ENCODE measurements at regions not wholly inside any gene's neighbourhood (a gene's known extent, or its start where the extent isn't known, plus 50 kb on each side); places are given as distances from the start of the nearest gene placed in this dataset.
"Not testable (repeated sequence)": the region's sequence is repeated elsewhere in the genome, so short reads cannot be mapped to it uniquely, and the experiment has no call there.

DNA sequence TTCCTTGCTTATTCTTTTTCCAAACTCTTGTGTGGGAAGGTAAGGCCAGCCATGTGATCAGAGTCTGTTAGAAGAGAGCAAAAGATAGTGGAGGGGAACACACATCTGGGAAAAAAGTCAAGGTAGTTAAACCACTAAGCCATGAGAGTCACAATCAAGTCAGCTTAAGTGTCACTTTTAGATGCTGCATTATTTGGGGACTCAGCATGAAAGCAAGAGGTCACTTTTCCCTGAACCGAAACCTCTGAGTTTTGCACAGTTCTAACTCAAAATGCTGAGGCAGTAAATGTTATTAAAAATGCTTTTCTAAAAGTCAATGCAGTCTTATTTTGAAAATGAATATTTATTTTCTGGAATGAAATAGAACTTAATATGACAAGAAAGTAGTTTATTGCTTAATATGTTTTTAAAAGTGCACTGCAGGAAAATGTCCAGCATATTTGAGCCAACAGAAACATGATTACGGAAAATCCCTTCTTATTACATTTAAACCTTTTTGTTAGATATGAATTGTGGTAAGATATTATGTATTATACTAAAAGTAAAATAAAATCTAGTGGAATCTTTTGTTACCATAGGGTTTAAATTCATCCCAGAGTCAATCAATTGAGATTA, 69.3 kb downstream of the RBM11 start:
- H3K4me3 ChIP-seq (replicated peaks in 1 of 4; ENCODE audit: control extremely low read depth in 1 of 4, insufficient read depth in 1 of 4, low read depth in 3 of 4, low read length in 4 of 4): no peak overlapping the region
- no peak overlapping the region for H3K4me2 ChIP-seq (ENCODE audit: extremely low read depth, insufficient read depth, low read length)
- H2AFZ ChIP-seq (ENCODE audit: low read length): no peak overlapping the region
- TF ChIP-seq, protein P1, sequence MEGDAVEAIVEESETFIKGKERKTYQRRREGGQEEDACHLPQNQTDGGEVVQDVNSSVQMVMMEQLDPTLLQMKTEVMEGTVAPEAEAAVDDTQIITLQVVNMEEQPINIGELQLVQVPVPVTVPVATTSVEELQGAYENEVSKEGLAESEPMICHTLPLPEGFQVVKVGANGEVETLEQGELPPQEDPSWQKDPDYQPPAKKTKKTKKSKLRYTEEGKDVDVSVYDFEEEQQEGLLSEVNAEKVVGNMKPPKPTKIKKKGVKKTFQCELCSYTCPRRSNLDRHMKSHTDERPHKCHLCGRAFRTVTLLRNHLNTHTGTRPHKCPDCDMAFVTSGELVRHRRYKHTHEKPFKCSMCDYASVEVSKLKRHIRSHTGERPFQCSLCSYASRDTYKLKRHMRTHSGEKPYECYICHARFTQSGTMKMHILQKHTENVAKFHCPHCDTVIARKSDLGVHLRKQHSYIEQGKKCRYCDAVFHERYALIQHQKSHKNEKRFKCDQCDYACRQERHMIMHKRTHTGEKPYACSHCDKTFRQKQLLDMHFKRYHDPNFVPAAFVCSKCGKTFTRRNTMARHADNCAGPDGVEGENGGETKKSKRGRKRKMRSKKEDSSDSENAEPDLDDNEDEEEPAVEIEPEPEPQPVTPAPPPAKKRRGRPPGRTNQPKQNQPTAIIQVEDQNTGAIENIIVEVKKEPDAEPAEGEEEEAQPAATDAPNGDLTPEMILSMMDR (conservative IDR thresholded peaks at IDR 0.05 in 1 of 2, IDR thresholded peaks at IDR 0.05 in 1 of 2; ENCODE audit: low read depth in 1 of 2, low read length in 2 of 2): no peak
- TF ChIP-seq EZH2 (IDR thresholded peaks at IDR 0.05; ENCODE audit: low read length, missing control alignments): no peak
- H3K27ac ChIP-seq (ENCODE audit: insufficient read depth, low read length): no peak overlapping the region
- no peaks in the 10 kb centered on the region for H3K36me3 ChIP-seq (ENCODE audit: control insufficient read depth, insufficient read depth, low read length)
- no peaks in the 10 kb centered on the region for H3K4me1 ChIP-seq (ENCODE audit: control insufficient read depth, extremely low read depth, insufficient read depth, low read length)
- no peak for DNase-seq (ENCODE audit: low read depth in 2 of 2)
- H3K9me3 ChIP-seq (ENCODE audit: control insufficient read depth, insufficient read depth, low read depth, low read length): no peaks in the 10 kb centered on the region
- no peaks in the 10 kb centered on the region for H3K79me2 ChIP-seq (ENCODE audit: control insufficient read depth, insufficient read depth, low read length)
- no peak overlapping the region for H3K9ac ChIP-seq (ENCODE audit: insufficient read depth, low read length)
- H4K20me1 ChIP-seq (ENCODE audit: control insufficient read depth, extremely low read depth, insufficient read depth, low read length): no peaks in the 10 kb centered on the region
- H3K27me3 ChIP-seq (ENCODE audit: control insufficient read depth, insufficient read depth, low read length): no peaks in the 10 kb centered on the region

DNA sequence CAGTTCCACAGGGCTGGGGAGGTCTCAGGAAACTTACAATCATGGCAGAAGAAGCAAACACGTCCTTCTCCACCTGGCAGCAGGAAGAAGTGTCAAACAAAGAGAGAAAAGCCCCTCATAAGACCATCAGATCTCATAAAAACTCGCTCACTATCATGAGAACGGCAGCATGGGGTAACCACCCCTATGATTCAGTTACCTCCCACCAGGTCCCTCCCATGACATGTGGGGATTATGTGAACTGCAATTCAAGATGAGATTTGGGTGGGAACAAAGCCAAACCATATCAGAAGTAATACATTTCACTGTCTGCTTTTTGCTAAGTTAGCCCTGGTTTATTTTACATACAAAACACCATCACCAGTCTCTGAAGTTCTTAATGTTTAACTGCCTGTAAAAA, 68.5 kb downstream of the RBM11 start:
- Histone ChIP-seq H3K9ac (ENCODE audit: insufficient read depth, low read length) (no peak overlapping the region), H3K27ac (ENCODE audit: insufficient read depth, low read length) (no peak overlapping the region)
- DNase-seq (ENCODE audit: low read depth in 2 of 2): no peak

DNA sequence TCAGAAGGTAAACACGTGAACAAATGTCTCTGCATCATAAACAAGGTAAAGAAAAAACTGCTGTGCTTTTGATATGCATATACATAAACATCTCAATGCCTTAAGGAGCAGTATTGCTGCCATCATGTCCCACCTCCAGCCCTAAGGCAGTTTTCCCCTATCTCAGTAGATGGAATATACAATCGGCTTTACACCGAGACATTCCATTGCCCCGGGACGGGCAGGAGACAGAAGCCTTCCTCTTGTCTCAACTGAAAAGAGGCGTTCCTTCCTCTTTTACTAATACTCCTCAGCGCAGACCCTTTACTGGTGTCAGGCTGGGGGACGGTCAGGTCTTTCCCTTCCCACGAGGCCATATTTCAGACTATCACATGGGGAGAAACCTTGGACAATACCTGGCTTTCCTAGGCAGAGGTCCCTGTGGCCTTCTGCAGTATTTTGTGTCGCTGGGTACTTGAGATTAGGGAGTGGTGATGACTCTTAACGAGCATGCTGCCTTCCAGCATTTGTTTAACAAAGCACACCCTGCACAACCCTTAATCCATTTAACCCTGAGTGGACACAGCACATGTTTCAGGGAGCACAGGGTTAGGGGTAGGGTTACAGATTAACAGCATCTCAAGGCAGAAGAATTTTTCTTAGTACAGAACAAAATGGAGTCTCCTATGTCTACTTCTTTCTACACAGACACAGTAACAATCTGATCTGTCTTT, 65.4 kb downstream of the RBM11 start:
- not testable (repeated sequence) for H3K9ac ChIP-seq (ENCODE audit: insufficient read depth, low read length); H3K79me2 ChIP-seq (ENCODE audit: control insufficient read depth, insufficient read depth, low read length); H3K27me3 ChIP-seq (ENCODE audit: control insufficient read depth, insufficient read depth, low read length); H3K9me3 ChIP-seq (ENCODE audit: control insufficient read depth, insufficient read depth, low read depth, low read length); H3K27ac ChIP-seq (ENCODE audit: insufficient read depth, low read length); H3K4me3 ChIP-seq (replicated peaks in 1 of 4; ENCODE audit: control extremely low read depth in 1 of 4, insufficient read depth in 1 of 4, low read depth in 3 of 4, low read length in 4 of 4); H3K4me1 ChIP-seq (ENCODE audit: control insufficient read depth, extremely low read depth, insufficient read depth, low read length); H4K20me1 ChIP-seq (ENCODE audit: control insufficient read depth, extremely low read depth, insufficient read depth, low read length); H3K36me3 ChIP-seq (ENCODE audit: control insufficient read depth, insufficient read depth, low read length); H2AFZ ChIP-seq (ENCODE audit: low read length); H3K4me2 ChIP-seq (ENCODE audit: extremely low read depth, insufficient read depth, low read length); DNase-seq (ENCODE audit: low read depth in 2 of 2)

More for the DNA sequence above, 68.5 kb downstream of the RBM11 start:
- Histone ChIP-seq H2AFZ (ENCODE audit: low read length) (no peak overlapping the region), H3K4me2 (ENCODE audit: extremely low read depth, insufficient read depth, low read length) (no peak overlapping the region), H3K79me2 (ENCODE audit: control insufficient read depth, insufficient read depth, low read length) (no peaks in the 10 kb centered on the region), H3K4me3 (replicated peaks in 1 of 4; ENCODE audit: control extremely low read depth in 1 of 4, insufficient read depth in 1 of 4, low read depth in 3 of 4, low read length in 4 of 4) (no peak overlapping the region), H4K20me1 (ENCODE audit: control insufficient read depth, extremely low read depth, insufficient read depth, low read length) (no peaks in the 10 kb centered on the region), H3K36me3 (ENCODE audit: control insufficient read depth, insufficient read depth, low read length) (no peaks in the 10 kb centered on the region), H3K4me1 (ENCODE audit: control insufficient read depth, extremely low read depth, insufficient read depth, low read length) (no peaks in the 10 kb centered on the region), H3K9me3 (ENCODE audit: control insufficient read depth, insufficient read depth, low read depth, low read length) (no peaks in the 10 kb centered on the region), H3K27me3 (ENCODE audit: control insufficient read depth, insufficient read depth, low read length) (no peaks in the 10 kb centered on the region)
- no peak for TF ChIP-seq EZH2 (IDR thresholded peaks at IDR 0.05; ENCODE audit: low read length, missing control alignments)
- TF ChIP-seq, protein P1 (conservative IDR thresholded peaks at IDR 0.05 in 1 of 2, IDR thresholded peaks at IDR 0.05 in 1 of 2; ENCODE audit: low read depth in 1 of 2, low read length in 2 of 2): no peak
